H9 (cell line): ENCODE measurements at regions not wholly inside any gene's neighbourhood (a gene's known extent, or its start where the extent isn't known, plus 50 kb on each side); places are given as distances from the start of the nearest gene placed in this dataset.
A peak's percentile ranks its signal among the peaks of the same experiment; 100 is the strongest.

Experiments
- DNase-seq: peaks from one replicate; pipeline ENCODE4 v3.0.0-alpha.2; 2017
- H2AFZ ChIP-seq: one replicate; pipeline ENCODE4 v1.6.1; 2013; ENCODE audit warnings: mild to moderate bottlenecking, low read length, control low read depth, moderate library complexity
- H2AK5ac ChIP-seq: 2 replicates; pipeline ENCODE4 v1.6.1; 2013; ENCODE audit warnings: low read length, control low read depth, mixed read lengths; ENCODE audit not compliant: insufficient read length
- H2BK120ac ChIP-seq: one replicate; pipeline ENCODE4 v1.6.1; 2013; ENCODE audit warnings: low read depth, mild to moderate bottlenecking, low read length, control low read depth, inconsistent platforms; ENCODE audit not compliant: poor library complexity, severe bottlenecking
- H2BK12ac ChIP-seq: 2 replicates; pipeline ENCODE4 v1.6.1; 2013; ENCODE audit warnings: low read length, control low read depth, mixed read lengths, low read depth; ENCODE audit not compliant: insufficient read length
- H2BK15ac ChIP-seq: 2 replicates; pipeline ENCODE4 v1.6.1; 2013; ENCODE audit warnings: low read depth, low read length, control low read depth
- H2BK20ac ChIP-seq: one replicate; pipeline ENCODE4 v1.6.1; 2013; ENCODE audit warnings: low read depth, mild to moderate bottlenecking, low read length, control low read depth, inconsistent platforms; ENCODE audit not compliant: poor library complexity, severe bottlenecking
- H2BK5ac ChIP-seq: 2 replicates; pipeline ENCODE4 v1.6.1; 2013; ENCODE audit warnings: low read length, control low read depth, mixed read lengths; ENCODE audit not compliant: insufficient read length
- H3K14ac ChIP-seq: 2 replicates; pipeline ENCODE4 v1.6.1; 2013; ENCODE audit warnings: low read length, control low read depth; ENCODE audit not compliant: insufficient read depth
- H3K18ac ChIP-seq: 2 replicates; pipeline ENCODE4 v1.6.1; 2013; ENCODE audit warnings: low read depth, mild to moderate bottlenecking, mixed read lengths, low read length, control low read depth; ENCODE audit not compliant: insufficient read length
- H3K23ac ChIP-seq: 2 replicates; pipeline ENCODE4 v1.6.1; 2013; ENCODE audit warnings: low read length, control low read depth, mixed read lengths, low read depth; ENCODE audit not compliant: insufficient read length
- H3K23me2 ChIP-seq: 2 replicates; pipeline ENCODE4 v1.6.1; 2013; ENCODE audit warnings: low read depth, mild to moderate bottlenecking, mixed read lengths, low read length, control low read depth; ENCODE audit not compliant: insufficient read length, poor library complexity, severe bottlenecking
- H3K27ac ChIP-seq: 2 replicates; pipeline ENCODE4 v1.5.1; 2013; ENCODE audit warnings: low read length, control low read depth, mixed read lengths, low read depth; ENCODE audit not compliant: insufficient read length
- H3K27me3 ChIP-seq: 2 replicates; pipeline ENCODE4 v1.6.1; 2013; ENCODE audit warnings: low read length, control low read depth, inconsistent platforms; ENCODE audit not compliant: insufficient read depth
- H3K4ac ChIP-seq: 2 replicates; pipeline ENCODE4 v1.6.1; 2013; ENCODE audit warnings: low read depth, mild to moderate bottlenecking, control low read depth, inconsistent platforms, low read length, moderate library complexity
- H3K4me1 ChIP-seq: 2 replicates; pipeline ENCODE4 v1.6.1; 2013; ENCODE audit warnings: low read length, control low read depth, inconsistent platforms; ENCODE audit not compliant: insufficient read depth
- H3K4me2 ChIP-seq: 2 replicates; pipeline ENCODE4 v1.6.1; 2013; ENCODE audit warnings: low read length, control low read depth, mixed read lengths; ENCODE audit not compliant: insufficient read length, insufficient read depth
- H3K56ac ChIP-seq: 2 replicates; pipeline ENCODE4 v1.6.1; 2013; ENCODE audit warnings: low read depth, mild to moderate bottlenecking, mixed read lengths, low read length, control low read depth; ENCODE audit not compliant: insufficient read length
- H3K79me1 ChIP-seq: 2 replicates; pipeline ENCODE4 v1.6.1; 2013; ENCODE audit warnings: low read depth, mild to moderate bottlenecking, moderate library complexity, low read length, control low read depth, inconsistent platforms; ENCODE audit not compliant: insufficient read depth, poor library complexity, severe bottlenecking
- H3K79me2 ChIP-seq: 2 replicates; pipeline ENCODE4 v1.6.1; 2013; ENCODE audit warnings: low read length, control low read depth, inconsistent platforms; ENCODE audit not compliant: insufficient read depth
- H3K9ac ChIP-seq: 2 replicates; pipeline ENCODE4 v1.6.1; 2013; ENCODE audit warnings: low read length, control low read depth, mixed read lengths; ENCODE audit not compliant: insufficient read length; ENCODE audit errors: extremely low read depth
- H3K9me3 ChIP-seq: one replicate; pipeline ENCODE4 v1.6.1; 2013; ENCODE audit warnings: low read depth, low read length, inconsistent platforms; ENCODE audit not compliant: control insufficient read depth
- H3T11ph ChIP-seq: one replicate; pipeline ENCODE4 v1.6.1; 2013; ENCODE audit warnings: mild to moderate bottlenecking, low read length, control low read depth, inconsistent platforms
- H4K20me1 ChIP-seq: one replicate; pipeline ENCODE4 v1.6.1; 2013; ENCODE audit not compliant: control insufficient read depth, insufficient read length, insufficient read depth
- H4K5ac ChIP-seq: 2 replicates; pipeline ENCODE4 v1.6.1; 2013; ENCODE audit warnings: low read depth, mild to moderate bottlenecking, mixed read lengths, low read length, control low read depth; ENCODE audit not compliant: insufficient read length
- H4K8ac ChIP-seq: replicated peaks from 2 replicates; pipeline ENCODE4 v1.6.1; 2013; ENCODE audit warnings: low read length, control low read depth, mixed read lengths, low read depth; ENCODE audit not compliant: insufficient read length
- H4K91ac ChIP-seq: 2 replicates; pipeline ENCODE4 v1.6.1; 2013; ENCODE audit warnings: low read depth, mild to moderate bottlenecking, moderate library complexity, mixed read lengths, low read length, control low read depth; ENCODE audit not compliant: insufficient read length
- H3K27ac Mint-ChIP-seq, 3 experiments: 2 replicates in 2 of 3; 3 replicates in 1 of 3; pipeline ENCODE4 v1.8.0; 2020 to 2021; ENCODE audit warnings: mixed read lengths in 3 of 3, mild to moderate bottlenecking in 1 of 3, moderate library complexity in 1 of 3
- H3K27me3 Mint-ChIP-seq: 2 replicates; pipeline ENCODE4 v1.8.0; 2021; ENCODE audit warnings: low read depth, mild to moderate bottlenecking, moderate library complexity, mixed read lengths
- H3K36me3 Mint-ChIP-seq, 3 experiments: 2 replicates in 2 of 3; 3 replicates in 1 of 3; pipeline ENCODE4 v1.8.0; 2020 to 2021; ENCODE audit warnings: low read depth in 3 of 3, mixed read lengths in 3 of 3; ENCODE audit not compliant: insufficient read depth in 1 of 3
- H3K4me1 Mint-ChIP-seq, 2 experiments: 2 replicates each; pipeline ENCODE4 v1.8.0; 2020; ENCODE audit warnings: mixed read lengths in 2 of 2
- H3K4me3 Mint-ChIP-seq, 2 experiments: 2 replicates in 1 of 2; 3 replicates in 1 of 2; pipeline ENCODE4 v1.8.0; 2020 to 2021; ENCODE audit warnings: mild to moderate bottlenecking in 2 of 2, mixed read lengths in 2 of 2, moderate library complexity in 1 of 2
- H3K9me3 Mint-ChIP-seq, 2 experiments: 2 replicates in 1 of 2; 3 replicates in 1 of 2; pipeline ENCODE4 v1.8.0; 2020; ENCODE audit warnings: mild to moderate bottlenecking in 2 of 2, mixed read lengths in 2 of 2, moderate library complexity in 1 of 2
- CTCF ChIP-seq: fragments of 200-600 bp; sonication (generic); conservative IDR thresholded peaks from 3 replicates; pipeline ENCODE4 v1.8.0; 2021; ENCODE audit warnings: antibody characterized with exemption, mild to moderate bottlenecking
- WGBS: extraction: QIAGEN DNeasy Blood & Tissue Kit; methylation state at CpG from one replicate; pipeline ENCODE4 v1.1.7; 2013; ENCODE audit warnings: missing lambda C conversion rate, low lambda C conversion rate, mixed read lengths; ENCODE audit not compliant: insufficient read length; ENCODE audit errors: extremely low coverage; 5-methylcytosine and 5-hydroxymethylcytosine counted together

GRCh38 chr19:29323440-29324290 lies 110.7 kb upstream of the UQCRFS1 start:
- H3K9me3 ChIP-seq: no peaks in the 10 kb centered on the region
- no peaks in the 10 kb centered on the region for H3K27me3 ChIP-seq
- H3K23ac ChIP-seq: no peak overlapping the region
- no peak overlapping the region for H2BK12ac ChIP-seq
- H3K9ac ChIP-seq: no peak overlapping the region
- H2BK5ac ChIP-seq: no peak overlapping the region
- H3K4me1 Mint-ChIP-seq: peaks cover 13 to 15% of the 10 kb centered on the region in 2 experiments
- H3K27me3 Mint-ChIP-seq: peaks cover 27% of the 10 kb centered on the region
- H3K27ac Mint-ChIP-seq: no peak overlapping the region
- H2AK5ac ChIP-seq: no peak overlapping the region
- no peak overlapping the region for H2BK20ac ChIP-seq
- H2BK15ac ChIP-seq: no peak overlapping the region
- WGBS: no CpG with 5 or more reads among the region's 15 CpGs
- H4K8ac ChIP-seq: no peak overlapping the region
- peaks cover 0 to 10% of the 10 kb centered on the region in 2 experiments; a peak in 3 of 5 replicates for H3K9me3 Mint-ChIP-seq
- no peak overlapping the region for H4K91ac ChIP-seq
- TF ChIP-seq CTCF: no peak
- peak; percentile 6 for DNase-seq
- H3K4me3 Mint-ChIP-seq: no peak overlapping the region; a peak in 1 of 5 replicates
- no peak overlapping the region for H3K27ac ChIP-seq
- no peaks in the 10 kb centered on the region for H4K20me1 ChIP-seq
- H3K4me1 ChIP-seq: no peaks in the 10 kb centered on the region
- no peak overlapping the region for H3K4me2 ChIP-seq
- 0 out of 7 replicates have a peak, but pooled peaks cover 0 to 3% (median 0%) of the 10 kb centered on the region in 3 experiments for H3K36me3 Mint-ChIP-seq
- H2BK120ac ChIP-seq: no peak overlapping the region
- H3K79me1 ChIP-seq: no peaks in the 10 kb centered on the region
- H3K14ac ChIP-seq: no peak overlapping the region
- H3K18ac ChIP-seq: no peak overlapping the region
- no peak overlapping the region for H3K4ac ChIP-seq
- no peak overlapping the region for H3T11ph ChIP-seq
- no peak overlapping the region for H3K56ac ChIP-seq
- no peak overlapping the region for H2AFZ ChIP-seq
- H4K5ac ChIP-seq: no peak overlapping the region
- no peaks in the 10 kb centered on the region for H3K23me2 ChIP-seq
- no peaks in the 10 kb centered on the region for H3K79me2 ChIP-seq
